Neural crest cell (in vitro differentiated cells): ENCODE measurements at regions not wholly inside any gene's neighbourhood (a gene's known extent, or its start where the extent isn't known, plus 50 kb on each side); places are given as distances from the start of the nearest gene placed in this dataset.
A peak's percentile ranks its signal among the peaks of the same experiment; 100 is the strongest.
"Not testable (repeated sequence)": the region's sequence is repeated elsewhere in the genome, so short reads cannot be mapped to it uniquely, and the experiment has no call there.

Experiments
- DNase-seq: peaks from one replicate; pipeline ENCODE4 v3.0.0; 2021; ENCODE audit warnings: low read depth, mixed read lengths, low spot score
- H3K27ac Mint-ChIP-seq: one replicate; pipeline ENCODE4 v1.8.0; 2021; ENCODE audit warnings: mild to moderate bottlenecking, mixed read lengths; ENCODE audit not compliant: unreplicated experiment
- H3K27me3 Mint-ChIP-seq: 2 replicates; pipeline ENCODE4 v1.8.0; 2021; ENCODE audit warnings: low read depth, mild to moderate bottlenecking, mixed read lengths
- H3K36me3 Mint-ChIP-seq: 2 replicates; pipeline ENCODE4 v1.8.0; 2021; ENCODE audit warnings: low read depth, mild to moderate bottlenecking, mixed read lengths
- H3K4me1 Mint-ChIP-seq: 2 replicates; pipeline ENCODE4 v1.8.0; 2021; ENCODE audit warnings: mixed read lengths
- H3K4me3 Mint-ChIP-seq: one replicate; pipeline ENCODE4 v1.8.0; 2021; ENCODE audit warnings: mild to moderate bottlenecking, mixed read lengths
- H3K9me3 Mint-ChIP-seq: 2 replicates; pipeline ENCODE4 v1.8.0; 2021; ENCODE audit warnings: mixed read lengths
- CTCF ChIP-seq: fragments of 200-600 bp; sonication (generic); conservative IDR thresholded peaks from 2 replicates; pipeline ENCODE4 v1.5.0; 2021; ENCODE audit warnings: antibody characterized with exemption, mild to moderate bottlenecking

GRCh38 chrX:129323115-129323514, 200.2 kb downstream of the SMARCA1 start:
- no peaks in the 10 kb centered on the region for H3K27me3 Mint-ChIP-seq
- H3K4me1 Mint-ChIP-seq, result peaks cover 4% of the 10 kb centered on the region
- H3K27ac Mint-ChIP-seq, result no peak overlapping the region
- no peaks in the 10 kb centered on the region for H3K9me3 Mint-ChIP-seq
- TF ChIP-seq CTCF, result no peak
- H3K36me3 Mint-ChIP-seq, result peaks cover 3% of the 10 kb centered on the region
- no peak overlapping the region for H3K4me3 Mint-ChIP-seq
- no peak for DNase-seq

DNA sequence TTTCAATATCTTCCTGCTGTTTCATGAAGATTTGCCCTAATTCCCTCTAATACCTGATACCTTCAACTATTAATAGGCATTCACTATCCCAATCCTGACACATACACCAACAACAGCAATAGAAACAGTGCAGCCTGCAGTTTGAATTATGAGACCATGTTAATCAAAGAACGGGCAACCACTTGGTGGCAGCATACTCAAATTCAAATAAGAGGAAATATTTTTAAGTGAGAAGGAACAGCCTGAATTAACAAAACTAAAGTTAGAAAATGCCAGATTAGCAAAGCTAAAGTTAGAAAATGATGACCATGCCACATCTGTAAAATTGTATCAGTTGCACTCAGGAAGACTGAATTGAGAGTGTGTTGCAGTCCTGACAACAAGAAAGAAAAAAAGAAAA, 204.9 kb downstream of the SMARCA1 start:
- DNase-seq, result peak; percentile 3
- H3K4me1 Mint-ChIP-seq, result peaks cover 4% of the 10 kb centered on the region
- peaks cover 17% of the 10 kb centered on the region for H3K36me3 Mint-ChIP-seq
- H3K27me3 Mint-ChIP-seq, result no peaks in the 10 kb centered on the region
- H3K27ac Mint-ChIP-seq, result no peak overlapping the region
- no peak overlapping the region for H3K4me3 Mint-ChIP-seq
- peak; percentile 68 for TF ChIP-seq CTCF
- H3K9me3 Mint-ChIP-seq, result peaks cover 5% of the 10 kb centered on the region

GRCh38 chrX:129316461-129316860, 206.8 kb downstream of the SMARCA1 start:
- no peak for DNase-seq
- peaks cover 12% of the 10 kb centered on the region for H3K9me3 Mint-ChIP-seq
- no peak for TF ChIP-seq CTCF
- no peaks in the 10 kb centered on the region for H3K27me3 Mint-ChIP-seq
- peaks cover 23% of the 10 kb centered on the region for H3K36me3 Mint-ChIP-seq
- H3K27ac Mint-ChIP-seq, result no peak overlapping the region
- no peak overlapping the region for H3K4me3 Mint-ChIP-seq
- H3K4me1 Mint-ChIP-seq, result peaks cover 4% of the 10 kb centered on the region

DNA sequence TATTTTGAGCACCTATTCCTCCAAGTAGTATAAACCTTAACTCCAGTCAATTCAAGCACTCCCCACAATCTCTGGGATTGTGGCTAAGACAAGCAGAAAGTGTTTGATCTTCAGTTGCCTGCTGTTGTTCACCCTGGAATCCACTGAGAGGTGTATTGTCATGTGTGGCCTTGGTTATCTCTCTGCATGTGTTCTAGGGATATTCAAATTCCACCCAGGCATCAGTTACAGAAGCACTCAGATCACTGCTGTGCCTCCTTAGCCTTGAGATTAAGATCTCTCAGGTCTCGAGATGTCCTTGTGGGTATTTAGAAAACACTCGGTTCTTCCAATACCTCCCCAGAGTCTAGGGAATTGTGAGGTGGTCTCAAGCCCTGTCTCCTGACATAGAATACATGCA, 213.3 kb downstream of the SMARCA1 start:
- H3K4me3 Mint-ChIP-seq, result no peak overlapping the region
- no peak for TF ChIP-seq CTCF
- DNase-seq, result no peak
- no peaks in the 10 kb centered on the region for H3K27me3 Mint-ChIP-seq
- H3K27ac Mint-ChIP-seq, result no peak overlapping the region
- no peaks in the 10 kb centered on the region for H3K4me1 Mint-ChIP-seq
- H3K9me3 Mint-ChIP-seq, result peaks cover 18% of the 10 kb centered on the region
- H3K36me3 Mint-ChIP-seq, result peaks cover 32% of the 10 kb centered on the region

DNA sequence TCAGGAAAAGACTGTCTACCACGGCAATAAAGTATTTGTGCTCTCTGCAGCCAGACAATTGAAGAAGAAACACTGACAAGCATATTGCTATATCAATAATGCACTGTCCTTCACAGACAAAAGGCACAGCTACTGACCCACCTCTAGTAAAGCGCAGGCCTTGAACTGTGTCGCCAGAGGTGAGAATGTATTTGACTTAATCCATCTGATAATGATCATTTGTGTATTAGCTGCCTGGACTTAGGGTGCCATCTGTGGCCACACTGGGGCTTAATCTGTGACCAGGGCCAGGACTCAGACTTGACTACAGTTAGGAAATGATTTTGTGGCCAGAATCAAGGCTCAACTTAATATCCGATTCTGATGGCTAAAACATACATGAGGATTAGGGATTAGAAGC, 260.4 kb downstream of the SMARCA1 start:
- H3K9me3 Mint-ChIP-seq, result peaks cover 10% of the 10 kb centered on the region
- no peak for TF ChIP-seq CTCF
- H3K36me3 Mint-ChIP-seq, result peaks cover 10% of the 10 kb centered on the region
- H3K27me3 Mint-ChIP-seq, result no peaks in the 10 kb centered on the region
- H3K27ac Mint-ChIP-seq, result no peak overlapping the region
- peaks cover 5% of the 10 kb centered on the region for H3K4me1 Mint-ChIP-seq
- H3K4me3 Mint-ChIP-seq, result no peak overlapping the region
- DNase-seq, result no peak

DNA sequence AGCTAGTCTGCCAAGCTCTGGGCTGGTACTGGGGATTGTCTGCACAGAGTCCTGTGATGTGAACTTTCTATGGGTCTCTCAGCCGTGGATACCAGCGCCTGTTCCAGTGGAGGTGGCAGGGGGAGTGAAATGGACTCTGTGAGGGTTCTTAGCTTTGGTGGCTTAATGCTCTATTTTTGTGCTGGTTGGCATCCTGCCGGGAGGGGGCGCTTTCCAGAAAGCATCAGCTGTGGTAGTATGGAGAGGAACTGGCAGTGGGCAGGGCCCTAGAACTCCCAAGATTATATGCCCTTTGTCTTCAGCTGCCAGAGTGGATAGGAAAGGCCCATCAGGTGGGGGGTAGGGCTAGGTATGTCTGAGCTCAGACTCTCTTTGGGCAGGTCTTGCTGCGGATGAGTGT, 267.8 kb downstream of the SMARCA1 start:
- H3K4me1 Mint-ChIP-seq, H3K27me3 Mint-ChIP-seq, H3K27ac Mint-ChIP-seq, H3K4me3 Mint-ChIP-seq, DNase-seq: not testable (repeated sequence)
- H3K9me3 Mint-ChIP-seq, result peaks cover 24% of the 10 kb centered on the region
- H3K36me3 Mint-ChIP-seq, result peaks cover 22% of the 10 kb centered on the region
